Natural killer cell (primary cell): ENCODE measurements at regions not wholly inside any gene's neighbourhood (a gene's known extent, or its start where the extent isn't known, plus 50 kb on each side); places are given as distances from the start of the nearest gene placed in this dataset.

Experiments
- ATAC-seq, 3 donors: fragments of 150-1000 bp in 2 of 3; fragments of 200-7000 bp in 1 of 3; cut with Tn5 transposase; 1 replicate in 1 of 3; 2 replicates in 2 of 3; pipeline ENCODE4 v1.10.0; 2021; ENCODE audit warnings: mild to moderate bottlenecking in 2 of 3, moderate library complexity in 2 of 3
- DNase-seq, 2 donors: peaks; one replicate each; pipeline versions ENCODE4 v3.0.0 to v3.0.0-alpha.2; 2013 to 2021; ENCODE audit warnings: mixed read lengths in 1 of 2
- H3K27ac ChIP-seq: one replicate; pipeline ENCODE4 v1.5.1; 2013; ENCODE audit warnings: mild to moderate bottlenecking, low read length
- H3K27me3 ChIP-seq: one replicate; pipeline ENCODE4 v1.6.1; 2013; ENCODE audit warnings: low read length; ENCODE audit not compliant: control insufficient read depth, insufficient read depth
- H3K36me3 ChIP-seq: one replicate; pipeline ENCODE4 v1.6.1; 2013; ENCODE audit warnings: low read length; ENCODE audit not compliant: control insufficient read depth, insufficient read depth
- H3K4me1 ChIP-seq: one replicate; pipeline ENCODE4 v1.6.1; 2013; ENCODE audit warnings: low read length; ENCODE audit not compliant: control insufficient read depth, insufficient read depth
- H3K4me3 ChIP-seq: one replicate; pipeline ENCODE4 v1.5.1; 2013; ENCODE audit warnings: low read length
- H3K9me3 ChIP-seq: one replicate; pipeline ENCODE4 v1.6.1; 2013; ENCODE audit warnings: low read length; ENCODE audit not compliant: control insufficient read depth, insufficient read depth
- H3K27ac Mint-ChIP-seq, 2 donors: one replicate each; pipeline ENCODE4 v1.8.0; 2022; ENCODE audit warnings: mild to moderate bottlenecking in 2 of 2, mixed read lengths in 2 of 2, moderate library complexity in 1 of 2
- H3K27me3 Mint-ChIP-seq, 2 donors: one replicate each; pipeline ENCODE4 v1.8.0; 2022; ENCODE audit warnings: low read depth in 2 of 2, mixed read lengths in 2 of 2
- H3K36me3 Mint-ChIP-seq: one replicate; pipeline ENCODE4 v1.8.0; 2022; ENCODE audit warnings: mixed read lengths
- H3K4me1 Mint-ChIP-seq, 2 donors: one replicate each; pipeline ENCODE4 v1.8.0; 2022; ENCODE audit warnings: mixed read lengths in 2 of 2
- H3K4me3 Mint-ChIP-seq: one replicate; pipeline ENCODE4 v1.8.0; 2022; ENCODE audit warnings: mild to moderate bottlenecking, moderate library complexity, mixed read lengths
- H3K9me3 Mint-ChIP-seq, 2 donors: one replicate each; pipeline ENCODE4 v1.8.0; 2022; ENCODE audit warnings: mixed read lengths in 2 of 2
- WGBS: methylation state at CpG from one replicate; pipeline ENCODE4 v1.1.7; 2013; ENCODE audit warnings: missing lambda C conversion rate; ENCODE audit not compliant: insufficient coverage; 5-methylcytosine and 5-hydroxymethylcytosine counted together
- intact Hi-C: fragments of 100-400 bp; cut with micrococcal nuclease; formaldehyde crosslinking; loops from one replicate; pipeline ENCODE4 v1.14.2; 2022
- TF ChIP-seq, protein P1 (sequence below): fragments of 200-600 bp; IDR thresholded peaks from one replicate; pipeline ENCODE4 v1.8.0; 2022; ENCODE audit warnings: antibody characterized with exemption

- intact Hi-C loops = no loop called here
- Mint-ChIP-seq H3K36me3 (no peaks in the 10 kb centered on the region), H3K9me3 (peaks cover 4 to 21% of the 10 kb centered on the region in 2 donors), H3K4me3 (no peak overlapping the region), H3K27ac (no peak overlapping the region), H3K27me3 (no peaks in the 10 kb centered on the region), H3K4me1 (no peaks in the 10 kb centered on the region)
- no peaks in the 10 kb centered on the region for H3K27me3 ChIP-seq
- ATAC-seq (no peak), DNase-seq (no peak)
- H3K9me3 ChIP-seq = no peaks in the 10 kb centered on the region
- 69% methylated on average over 2 of the region's 2 CpGs for WGBS
- H3K36me3 ChIP-seq = no peaks in the 10 kb centered on the region
- H3K27ac ChIP-seq = no peak overlapping the region
- TF ChIP-seq, protein P1, sequence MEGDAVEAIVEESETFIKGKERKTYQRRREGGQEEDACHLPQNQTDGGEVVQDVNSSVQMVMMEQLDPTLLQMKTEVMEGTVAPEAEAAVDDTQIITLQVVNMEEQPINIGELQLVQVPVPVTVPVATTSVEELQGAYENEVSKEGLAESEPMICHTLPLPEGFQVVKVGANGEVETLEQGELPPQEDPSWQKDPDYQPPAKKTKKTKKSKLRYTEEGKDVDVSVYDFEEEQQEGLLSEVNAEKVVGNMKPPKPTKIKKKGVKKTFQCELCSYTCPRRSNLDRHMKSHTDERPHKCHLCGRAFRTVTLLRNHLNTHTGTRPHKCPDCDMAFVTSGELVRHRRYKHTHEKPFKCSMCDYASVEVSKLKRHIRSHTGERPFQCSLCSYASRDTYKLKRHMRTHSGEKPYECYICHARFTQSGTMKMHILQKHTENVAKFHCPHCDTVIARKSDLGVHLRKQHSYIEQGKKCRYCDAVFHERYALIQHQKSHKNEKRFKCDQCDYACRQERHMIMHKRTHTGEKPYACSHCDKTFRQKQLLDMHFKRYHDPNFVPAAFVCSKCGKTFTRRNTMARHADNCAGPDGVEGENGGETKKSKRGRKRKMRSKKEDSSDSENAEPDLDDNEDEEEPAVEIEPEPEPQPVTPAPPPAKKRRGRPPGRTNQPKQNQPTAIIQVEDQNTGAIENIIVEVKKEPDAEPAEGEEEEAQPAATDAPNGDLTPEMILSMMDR = no peak
- no peaks in the 10 kb centered on the region for H3K4me1 ChIP-seq
- H3K4me3 ChIP-seq = no peak overlapping the region
Observed at GRCh38 chr10:83425306-83425705, 714.0 kb upstream of the GHITM start.

- Mint-ChIP-seq H3K9me3 (peaks cover 4 to 31% of the 10 kb centered on the region in 2 donors), H3K36me3 (no peaks in the 10 kb centered on the region), H3K4me3 (no peak overlapping the region), H3K27me3 (no peaks in the 10 kb centered on the region), H3K4me1 (no peaks in the 10 kb centered on the region), H3K27ac (no peak overlapping the region)
- Histone ChIP-seq H3K27ac (no peak overlapping the region), H3K27me3 (no peaks in the 10 kb centered on the region), H3K36me3 (no peaks in the 10 kb centered on the region), H3K4me1 (no peaks in the 10 kb centered on the region), H3K9me3 (no peaks in the 10 kb centered on the region), H3K4me3 (no peak overlapping the region)
- ATAC-seq (no peak), DNase-seq (no peak)
- WGBS = 70% methylated on average over 2 of the region's 4 CpGs
- intact Hi-C loops = no loop called here
- TF ChIP-seq, protein P1 = no peak
Observed at GRCh38 chr10:83427101-83427500, 712.2 kb upstream of the GHITM start.

DNA sequence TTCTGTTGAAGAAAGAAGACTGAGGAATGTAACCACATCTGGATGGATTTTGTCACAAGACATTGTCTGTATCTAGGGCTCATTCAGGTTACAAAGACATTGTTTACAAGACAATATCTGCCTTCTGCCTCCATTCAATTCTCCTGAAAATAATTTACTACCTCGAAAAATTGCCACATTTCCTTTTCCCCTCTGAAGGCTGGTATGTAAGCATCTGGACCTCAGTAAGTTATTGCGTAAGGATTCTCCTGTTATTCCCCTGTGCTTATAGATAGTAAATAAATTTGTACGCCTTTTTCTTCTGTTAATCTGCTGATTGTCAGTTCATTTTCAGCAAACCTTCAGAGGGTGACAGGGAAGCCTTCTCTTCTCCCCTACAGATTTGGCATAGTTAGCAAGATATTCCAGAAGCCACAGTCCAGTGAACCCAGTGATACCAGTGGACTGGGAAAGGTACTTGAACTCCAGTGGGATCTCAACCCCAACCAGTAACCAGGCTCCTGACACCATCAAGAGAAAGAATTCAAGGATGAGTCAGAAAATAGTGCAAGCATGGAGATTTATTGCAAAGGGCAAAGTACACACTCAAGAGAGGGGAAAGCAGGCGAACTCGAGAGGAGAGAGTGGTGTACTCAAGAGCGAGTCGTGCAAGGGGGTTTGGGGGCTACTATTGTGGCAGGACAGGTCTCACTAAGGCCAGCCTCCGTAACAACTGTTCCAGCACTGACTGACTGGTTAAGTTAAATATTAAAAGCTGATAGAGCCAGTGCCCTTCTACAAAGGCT lies 706.9 kb upstream of the GHITM start:
- no peaks in the 10 kb centered on the region for H3K36me3 ChIP-seq
- H3K9me3 ChIP-seq = peaks cover 5% of the 10 kb centered on the region
- peaks cover 6% of the 10 kb centered on the region for H3K36me3 Mint-ChIP-seq
- peaks cover 10 to 38% of the 10 kb centered on the region in 2 donors for H3K9me3 Mint-ChIP-seq
- DNase-seq (no peak), ATAC-seq (no peak)
- no peaks in the 10 kb centered on the region for H3K27me3 Mint-ChIP-seq
- H3K27ac ChIP-seq = no peak overlapping the region
- H3K4me1 Mint-ChIP-seq = no peaks in the 10 kb centered on the region
- H3K4me3 ChIP-seq = no peak overlapping the region
- TF ChIP-seq, protein P1 = no peak
- intact Hi-C loops = no loop called here
- no peaks in the 10 kb centered on the region for H3K4me1 ChIP-seq
- no peaks in the 10 kb centered on the region for H3K27me3 ChIP-seq
- no peak overlapping the region for H3K27ac Mint-ChIP-seq
- no peak overlapping the region for H3K4me3 Mint-ChIP-seq
- 69% methylated on average over 8 of the region's 8 CpGs for WGBS

- no peak overlapping the region for H3K4me3 Mint-ChIP-seq
- intact Hi-C loops = no loop called here
- H3K27ac ChIP-seq = no peak overlapping the region
- no peak for ATAC-seq
- H3K4me1 Mint-ChIP-seq = no peaks in the 10 kb centered on the region
- H3K9me3 Mint-ChIP-seq = peaks cover 9 to 30% of the 10 kb centered on the region in 2 donors
- no peaks in the 10 kb centered on the region for H3K27me3 Mint-ChIP-seq
- DNase-seq = no peak
- TF ChIP-seq, protein P1 = no peak
- 88% methylated on average over 4 of the region's 4 CpGs for WGBS
- H3K36me3 ChIP-seq = no peaks in the 10 kb centered on the region
- H3K36me3 Mint-ChIP-seq = peaks cover 7% of the 10 kb centered on the region
- H3K9me3 ChIP-seq = peaks cover 5% of the 10 kb centered on the region
- no peaks in the 10 kb centered on the region for H3K4me1 ChIP-seq
- no peak overlapping the region for H3K27ac Mint-ChIP-seq
- H3K4me3 ChIP-seq = no peak overlapping the region
- no peaks in the 10 kb centered on the region for H3K27me3 ChIP-seq
Observed at GRCh38 chr10:83433705-83434104, 705.6 kb upstream of the GHITM start.
